GM12864 (cell line): ENCODE measurements at regions not wholly inside any gene's neighbourhood (a gene's known extent, or its start where the extent isn't known, plus 50 kb on each side); places are given as distances from the start of the nearest gene placed in this dataset.
A peak's percentile ranks its signal among the peaks of the same experiment; 100 is the strongest.

Experiments
- DNase-seq: peaks from one replicate; pipeline ENCODE4 v3.0.0-alpha.2; 2011; ENCODE audit warnings: low read depth
- H3K4me3 ChIP-seq: 2 replicates; pipeline ENCODE4 v1.5.1; 2011; ENCODE audit warnings: mild to moderate bottlenecking, low read depth, low read length, control low read depth
- CTCF ChIP-seq: IDR thresholded peaks from 2 replicates; pipeline ENCODE4 v1.5.1; 2011; ENCODE audit warnings: low read depth, mild to moderate bottlenecking, moderate library complexity, low read length, control low read depth, inconsistent platforms; ENCODE audit errors: missing control alignments

GRCh38 chr7:69402696-69403095 lies 195.6 kb upstream of the AUTS2 start:
- DNase-seq = no peak
- H3K4me3 ChIP-seq = no peak overlapping the region
- no peak for TF ChIP-seq CTCF

DNA sequence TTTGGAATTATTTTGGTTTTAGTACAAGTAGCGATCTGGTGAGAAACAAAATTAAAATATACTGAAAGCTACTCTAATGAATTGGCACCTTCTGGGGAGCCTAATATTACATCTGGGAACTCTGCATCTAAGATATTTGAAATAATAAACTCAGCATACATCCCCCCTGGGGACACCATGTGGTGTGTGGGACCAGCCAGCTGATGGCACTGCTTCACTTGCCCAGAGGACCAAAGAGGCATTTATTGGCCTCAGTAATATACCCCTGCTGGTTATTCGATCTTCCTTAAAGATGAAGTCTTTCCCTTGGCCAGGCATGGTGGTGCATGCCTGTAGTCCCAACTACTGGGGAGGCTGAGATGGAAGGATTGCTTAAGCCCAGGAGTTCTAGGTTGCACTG lies 195.1 kb upstream of the AUTS2 start:
- DNase-seq = no peak
- no peak overlapping the region for H3K4me3 ChIP-seq
- TF ChIP-seq CTCF = peak; percentile 50

GRCh38 chr7:69411018-69411417 lies 187.3 kb upstream of the AUTS2 start:
- no peak for TF ChIP-seq CTCF
- no peak for DNase-seq
- no peak overlapping the region for H3K4me3 ChIP-seq

- no peak for TF ChIP-seq CTCF
- no peak for DNase-seq
- no peak overlapping the region for H3K4me3 ChIP-seq
Observed at GRCh38 chr7:69411466-69411865, 186.8 kb upstream of the AUTS2 start.

DNA sequence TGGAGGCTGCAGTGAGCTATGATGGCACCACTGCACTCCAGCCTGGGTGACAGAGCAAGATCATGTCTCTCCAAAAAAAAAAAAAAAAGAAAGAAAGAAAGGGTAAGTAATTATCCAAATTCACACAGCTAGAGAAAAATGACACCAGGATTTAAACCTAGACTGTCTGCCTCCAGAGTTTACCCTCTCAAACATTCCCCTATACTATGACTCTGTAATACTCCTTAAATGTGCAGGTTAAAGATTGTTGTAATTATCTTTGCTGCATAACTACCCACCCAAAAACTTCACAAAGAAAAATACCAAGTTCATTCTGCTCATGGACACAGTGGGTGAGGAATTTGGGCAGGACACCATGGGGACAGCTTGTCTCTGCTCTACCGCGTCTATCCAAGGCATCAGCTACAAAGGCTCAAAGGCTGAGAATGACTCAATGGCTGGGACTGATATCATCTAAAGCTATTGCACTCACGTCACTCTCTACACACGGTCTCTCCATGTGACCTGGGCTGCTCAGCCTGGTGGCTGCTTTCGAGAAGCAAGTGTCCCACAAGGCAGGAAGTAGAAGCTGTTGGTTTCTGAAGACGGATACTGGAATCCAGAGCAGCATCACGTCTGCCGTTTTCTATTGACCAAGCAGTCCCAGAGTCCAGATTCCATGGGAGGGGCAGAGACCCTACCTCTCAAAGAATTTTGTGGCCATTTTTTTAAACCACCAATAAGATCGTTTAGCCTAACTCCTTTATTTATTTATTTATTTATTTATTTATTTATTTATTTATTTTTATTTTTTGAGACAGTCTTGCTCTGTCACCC lies 185.7 kb upstream of the AUTS2 start:
- TF ChIP-seq CTCF = no peak
- no peak overlapping the region for H3K4me3 ChIP-seq
- no peak for DNase-seq

DNA sequence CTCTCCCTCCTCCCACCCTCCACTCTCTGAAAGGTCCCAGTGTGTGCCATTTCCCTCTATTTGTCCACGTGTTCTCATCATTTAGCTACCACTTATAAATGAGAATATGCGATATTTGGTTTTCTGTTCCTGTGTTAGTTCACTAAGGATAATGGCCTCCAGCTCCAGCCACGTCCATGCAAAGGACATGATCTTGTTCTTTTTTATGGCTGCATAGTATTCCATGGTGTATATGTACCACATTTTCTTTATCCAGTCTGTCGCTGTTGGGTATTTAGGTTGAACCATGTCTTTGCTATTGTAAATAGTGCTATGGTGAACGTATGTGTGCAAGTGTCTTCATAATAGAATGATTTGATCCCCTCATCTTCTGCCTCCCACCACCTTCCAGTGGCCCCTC lies 183.7 kb upstream of the AUTS2 start:
- H3K4me3 ChIP-seq = no peak overlapping the region
- TF ChIP-seq CTCF = no peak
- DNase-seq = no peak
